Amniotic stem cell (primary cell): ENCODE measurements at regions not wholly inside any gene's neighbourhood (a gene's known extent, or its start where the extent isn't known, plus 50 kb on each side); places are given as distances from the start of the nearest gene placed in this dataset.
A peak's percentile ranks its signal among the peaks of the same experiment; 100 is the strongest.
"Not testable (repeated sequence)": the region's sequence is repeated elsewhere in the genome, so short reads cannot be mapped to it uniquely, and the experiment has no call there.

ENCODE experiments used
- DNase-seq: peaks from one replicate; lab custom pipeline; 2025; lab: John Stamatoyannopoulos, UW

- no peak for DNase-seq
These were observed 115.2 kb upstream of the RAB18 start for GRCh38 chr10:27388761-27389399.

- DNase-seq, result no peak
These were observed 120.2 kb upstream of the RAB18 start for GRCh38 chr10:27383595-27384542.

- DNase-seq, result no peak
These were observed 121.9 kb upstream of the RAB18 start for GRCh38 chr10:27382176-27382575.

- DNase-seq, result no peak
These were observed 123.2 kb upstream of the RAB18 start for GRCh38 chr10:27380929-27381358.

GRCh38 chr10:27379041-27379440 is 125.1 kb upstream of the RAB18 start:
- not testable (repeated sequence) for DNase-seq

GRCh38 chr10:27373566-27374160 is 130.4 kb upstream of the RAB18 start:
- DNase-seq, result no peak

GRCh38 chr10:27372095-27372494 is 131.5 kb upstream of the ACBD5 start:
- no peak for DNase-seq

GRCh38 chr10:27371375-27371774 is 130.8 kb upstream of the ACBD5 start:
- DNase-seq, result not testable (repeated sequence)

GRCh38 chr10:27369880-27370279 is 129.3 kb upstream of the ACBD5 start:
- no peak for DNase-seq

GRCh38 chr10:27368706-27369105 is 128.1 kb upstream of the ACBD5 start:
- DNase-seq, result no peak

GRCh38 chr10:27366769-27367168 is 126.2 kb upstream of the ACBD5 start:
- DNase-seq, result no peak

- no peak for DNase-seq
These were observed 123.4 kb upstream of the ACBD5 start for GRCh38 chr10:27364028-27364427.

- DNase-seq, result peak; percentile 19
These were observed 120.1 kb upstream of the ACBD5 start for GRCh38 chr10:27360581-27361172.

- DNase-seq, result no peak
These were observed 119.3 kb upstream of the ACBD5 start for GRCh38 chr10:27359792-27360355.

- DNase-seq, result no peak
These were observed 116.1 kb upstream of the ACBD5 start for GRCh38 chr10:27356738-27357137.

- DNase-seq, result no peak
These were observed 115.4 kb upstream of the ACBD5 start for GRCh38 chr10:27355918-27356573.

GRCh38 chr10:27354643-27355270 is 114.2 kb upstream of the ACBD5 start:
- DNase-seq, result not testable (repeated sequence)

GRCh38 chr10:27354100-27354499 is 113.5 kb upstream of the ACBD5 start:
- DNase-seq, result not testable (repeated sequence)

GRCh38 chr10:27349987-27350386 is 109.4 kb upstream of the ACBD5 start:
- DNase-seq, result no peak

- not testable (repeated sequence) for DNase-seq
These were observed 107.2 kb upstream of the ACBD5 start for GRCh38 chr10:27347827-27348207.

GRCh38 chr10:27345455-27345920 is 104.9 kb upstream of the ACBD5 start:
- DNase-seq, result no peak
